NCI-H187 treated with DMSO at 0.1 percent for 48 hours (cell line): ENCODE measurements at regions not wholly inside any gene's neighbourhood (a gene's known extent, or its start where the extent isn't known, plus 50 kb on each side); places are given as distances from the start of the nearest gene placed in this dataset.

Experiments
- DNase-seq: peaks from one replicate; lab custom pipeline; 2025; lab: John Stamatoyannopoulos, UW

- DNase-seq, result no peak
Measured at GRCh38 chr18:27274901-27275300, 89.8 kb upstream of the CHST9 start.

DNA sequence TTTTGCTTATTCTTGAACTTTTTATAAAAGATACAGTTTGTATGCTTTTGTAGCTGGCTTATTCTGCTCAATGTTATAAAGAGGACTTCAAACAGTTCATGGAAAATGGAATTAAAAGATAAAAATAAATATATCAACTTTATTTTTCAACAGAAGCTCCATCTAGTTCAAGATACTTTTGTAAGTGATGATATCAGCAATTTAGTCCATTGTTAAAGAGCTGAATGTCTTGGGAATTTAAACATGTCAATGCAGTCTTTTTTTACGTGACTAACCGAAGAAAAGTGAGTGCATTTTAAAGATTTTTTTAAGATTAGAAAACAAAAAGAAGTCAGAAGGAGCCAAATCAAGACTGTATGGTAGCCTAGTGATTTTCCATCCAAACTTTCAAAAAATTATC lies 85.4 kb upstream of the CHST9 start:
- no peak for DNase-seq

DNA sequence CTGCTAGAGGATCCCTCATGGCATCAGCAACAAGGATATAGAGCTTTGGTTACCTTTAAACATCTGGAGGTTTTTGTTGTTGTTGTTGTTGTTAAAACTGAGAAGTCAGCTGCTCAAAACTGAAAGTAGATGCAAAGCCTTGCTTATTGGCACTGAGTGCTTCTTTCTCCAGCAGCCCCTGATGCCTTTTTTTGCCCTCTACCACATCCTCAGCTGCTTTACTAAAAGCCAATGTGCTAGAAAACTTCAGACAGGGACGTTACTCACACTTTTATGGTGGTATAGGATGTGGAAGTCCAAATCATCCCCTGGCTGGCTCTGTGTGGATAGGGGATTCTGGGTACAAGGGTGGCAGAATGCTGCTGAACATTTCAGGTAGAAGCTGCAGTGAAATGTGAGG lies 78.3 kb upstream of the CHST9 start:
- no peak for DNase-seq

DNA sequence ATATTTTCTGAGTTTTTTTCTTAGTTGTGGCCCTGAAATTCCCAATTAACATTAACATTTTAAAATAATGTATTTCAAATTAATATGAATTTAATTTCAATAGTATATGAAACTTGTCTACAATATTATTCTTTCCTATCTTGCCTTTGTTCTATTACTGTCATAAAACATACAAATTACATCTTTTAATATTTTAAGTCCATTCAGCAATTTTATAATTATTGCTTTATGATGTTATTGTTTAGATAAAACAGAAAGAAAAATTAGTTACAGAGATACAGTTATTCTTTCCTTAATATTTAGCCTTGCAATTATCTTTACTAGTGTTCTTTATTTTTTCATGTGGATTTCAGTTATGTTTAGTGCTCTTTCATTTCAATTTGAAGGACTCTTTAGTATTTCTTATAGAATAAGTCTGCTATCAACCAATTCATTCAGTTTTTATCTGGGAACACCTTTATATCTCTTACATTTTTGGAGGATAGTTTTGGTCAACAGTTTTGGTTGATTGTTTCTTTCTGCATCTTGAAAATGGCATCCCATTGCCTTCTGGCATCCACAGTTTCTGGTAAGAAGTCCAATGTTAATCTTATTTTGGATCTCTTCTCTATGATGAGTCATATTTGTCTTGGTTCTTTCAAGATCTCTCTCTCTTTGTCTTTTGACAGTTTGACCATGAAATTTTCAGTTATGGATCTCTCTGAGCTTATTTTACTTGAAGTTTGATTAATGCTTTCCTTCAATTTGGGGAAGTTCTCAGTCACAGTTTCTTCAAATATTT lies 76.9 kb upstream of the CHST9 start:
- DNase-seq, result no peak

DNA sequence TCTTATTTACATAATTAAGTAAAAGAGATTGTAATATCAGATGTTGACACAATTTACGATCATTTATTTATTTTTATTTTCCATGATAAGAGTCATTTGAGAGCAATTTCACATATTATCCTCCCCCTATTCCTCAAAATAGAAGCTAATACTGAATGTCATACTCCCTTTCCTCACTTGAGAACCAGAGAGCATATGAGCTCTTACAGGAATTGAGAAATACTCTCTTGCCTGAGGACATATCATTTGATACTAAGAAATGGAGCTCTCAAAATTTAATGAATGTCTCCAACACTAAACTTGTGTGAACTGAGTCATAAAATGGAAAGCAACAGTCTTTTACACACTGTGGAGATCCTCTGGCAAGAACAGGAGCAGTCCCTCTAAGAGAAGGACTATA lies 68.5 kb upstream of the CHST9 start:
- no peak for DNase-seq

- no peak for DNase-seq
Measured at GRCh38 chr18:27250471-27250870, 65.4 kb upstream of the CHST9 start.

DNA sequence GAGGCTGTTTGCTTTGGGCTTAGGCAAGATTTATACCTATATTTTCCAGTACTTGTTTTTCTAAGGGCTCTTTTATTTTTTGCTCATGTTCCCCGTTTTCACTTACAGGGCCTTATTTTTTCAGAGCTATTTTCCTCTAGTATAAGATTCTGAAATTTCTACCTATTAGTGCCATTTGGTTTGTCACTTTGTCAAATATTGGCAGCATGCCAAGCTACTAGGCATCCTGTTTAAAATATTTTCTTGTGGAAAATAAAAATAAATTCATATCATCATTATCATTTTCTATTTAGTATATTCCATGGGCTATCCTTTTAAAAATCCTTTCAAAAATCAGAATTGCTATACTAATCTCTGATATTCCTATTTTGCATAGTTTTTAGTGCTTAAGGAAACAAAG lies 64.8 kb upstream of the CHST9 start:
- no peak for DNase-seq

GRCh38 chr18:27244259-27244658 lies 59.2 kb upstream of the CHST9 start:
- no peak for DNase-seq

DNA sequence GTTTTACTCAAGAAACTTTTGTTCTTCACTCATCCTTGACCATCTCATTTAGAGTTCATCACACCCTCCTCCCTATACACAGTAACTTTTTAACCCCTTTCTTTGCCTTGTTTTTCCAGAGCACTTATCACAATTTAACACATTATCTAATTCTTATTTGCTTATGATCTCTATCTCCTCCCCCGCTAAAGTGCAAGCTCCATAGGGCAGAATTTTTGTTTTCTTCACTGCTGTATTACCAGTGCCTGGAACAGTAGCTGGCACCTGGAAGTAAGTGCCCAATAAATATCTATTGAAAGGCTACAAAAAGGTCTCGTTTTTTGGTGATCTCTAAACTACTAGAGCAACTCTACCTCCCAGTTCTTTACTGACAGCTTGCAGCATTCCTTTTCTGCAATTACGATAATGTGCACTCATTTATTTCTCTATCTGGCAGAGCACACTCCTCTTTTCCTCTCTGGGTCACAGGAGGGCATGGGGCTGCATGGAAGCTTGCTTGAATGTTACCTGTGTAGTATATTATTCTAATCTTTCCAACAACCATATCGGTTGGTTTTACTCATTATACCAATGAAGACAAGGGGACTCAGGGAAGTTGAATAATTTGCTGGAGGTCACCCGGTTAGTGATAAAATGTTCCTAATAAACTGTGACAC lies 57.4 kb upstream of the CHST9 start:
- no peak for DNase-seq

DNA sequence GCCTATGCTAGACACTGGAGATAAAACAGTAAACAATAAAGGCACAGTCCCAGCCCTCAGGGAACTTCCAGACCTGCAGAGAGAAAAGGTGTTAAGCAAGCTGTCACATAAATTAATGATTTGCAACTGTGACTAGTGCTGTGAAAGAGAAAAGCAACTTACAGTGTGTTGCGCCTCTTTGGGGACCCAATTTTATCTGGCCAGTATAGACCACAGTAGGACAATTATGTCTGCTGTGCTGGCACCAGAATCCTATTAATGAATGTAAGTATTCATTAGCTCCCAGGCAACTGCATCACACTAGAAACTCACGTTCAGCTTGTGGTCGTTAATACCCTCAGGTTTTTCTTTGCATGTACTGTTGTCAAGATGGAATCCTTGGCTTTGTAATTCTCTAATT lies 55.3 kb upstream of the CHST9 start:
- no peak for DNase-seq

DNA sequence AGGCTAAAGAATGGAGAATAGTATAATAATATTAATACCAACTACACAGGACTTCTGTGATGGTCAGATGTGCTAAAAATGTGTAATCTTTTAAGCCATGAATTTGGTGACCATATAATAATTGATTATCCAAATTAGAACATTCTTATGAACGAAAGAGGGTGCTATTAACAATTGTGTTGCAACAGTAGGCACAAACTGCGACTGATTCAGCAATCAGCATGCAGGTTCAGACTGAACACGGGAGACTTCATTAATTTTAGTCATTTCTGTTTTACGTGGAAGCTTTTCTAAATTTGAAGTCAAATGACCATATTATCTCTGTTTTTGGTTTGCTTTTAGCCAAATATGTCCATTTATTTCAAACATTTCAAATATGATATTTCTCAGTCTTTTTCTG lies 54.6 kb upstream of the CHST9 start:
- no peak for DNase-seq

GRCh38 chr18:27235218-27235870 lies 50.2 kb upstream of the CHST9 start:
- no peak for DNase-seq
